ENCODE measurements at regions not wholly inside any gene's neighbourhood (a gene's known extent, or its start where the extent isn't known, plus 50 kb on each side); places are given as distances from the start of the nearest gene placed in this dataset.

- H3K9me3 ChIP-seq = no peaks in the 10 kb centered on the region
- no peak overlapping the region for H3K4me3 Mint-ChIP-seq (ENCODE audit: unreplicated experiment)
- no peaks in the 10 kb centered on the region for H3K36me3 Mint-ChIP-seq (ENCODE audit: insufficient read depth, unreplicated experiment)
- no peaks in the 10 kb centered on the region for H3K4me1 Mint-ChIP-seq (ENCODE audit: low read depth, unreplicated experiment)
- TF ChIP-seq, protein P1, sequence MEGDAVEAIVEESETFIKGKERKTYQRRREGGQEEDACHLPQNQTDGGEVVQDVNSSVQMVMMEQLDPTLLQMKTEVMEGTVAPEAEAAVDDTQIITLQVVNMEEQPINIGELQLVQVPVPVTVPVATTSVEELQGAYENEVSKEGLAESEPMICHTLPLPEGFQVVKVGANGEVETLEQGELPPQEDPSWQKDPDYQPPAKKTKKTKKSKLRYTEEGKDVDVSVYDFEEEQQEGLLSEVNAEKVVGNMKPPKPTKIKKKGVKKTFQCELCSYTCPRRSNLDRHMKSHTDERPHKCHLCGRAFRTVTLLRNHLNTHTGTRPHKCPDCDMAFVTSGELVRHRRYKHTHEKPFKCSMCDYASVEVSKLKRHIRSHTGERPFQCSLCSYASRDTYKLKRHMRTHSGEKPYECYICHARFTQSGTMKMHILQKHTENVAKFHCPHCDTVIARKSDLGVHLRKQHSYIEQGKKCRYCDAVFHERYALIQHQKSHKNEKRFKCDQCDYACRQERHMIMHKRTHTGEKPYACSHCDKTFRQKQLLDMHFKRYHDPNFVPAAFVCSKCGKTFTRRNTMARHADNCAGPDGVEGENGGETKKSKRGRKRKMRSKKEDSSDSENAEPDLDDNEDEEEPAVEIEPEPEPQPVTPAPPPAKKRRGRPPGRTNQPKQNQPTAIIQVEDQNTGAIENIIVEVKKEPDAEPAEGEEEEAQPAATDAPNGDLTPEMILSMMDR (IDR thresholded peaks at IDR 0.05; ENCODE audit: insufficient read depth in 1 of 2, low read depth in 1 of 2, low read length in 1 of 2, severe bottlenecking in 1 of 2, unreplicated experiment in 1 of 2) = peak; percentile 83 to 95
- 0 out of 2 replicates have a peak, but pooled peaks cover 3% of the 10 kb centered on the region for H3K4me1 ChIP-seq
- no TSS peak for BruUV-seq (replicated peaks)
- intact Hi-C loops (cut with micrococcal nuclease; ENCODE audit: unreplicated experiment) = loop anchor here (1.0 to 5.0 kb wide), 6 partner anchors 22 to 292 kb away; partner anchors contain the start of gene SCN3A
- POLR2A ChIA-PET = no interaction called here
- DNase-seq = peak; percentile 69 to 81
- no peaks in the 10 kb centered on the region for H3K36me3 ChIP-seq (ENCODE audit: control insufficient read depth, insufficient read depth, low read length)
- H3K27ac Mint-ChIP-seq (ENCODE audit: unreplicated experiment) = no peak overlapping the region
- no peak overlapping the region for H3K4me3 ChIP-seq (ENCODE audit: low read depth, low read length)
- H3K27me3 Mint-ChIP-seq (ENCODE audit: insufficient read depth, unreplicated experiment) = peaks cover 7% of the 10 kb centered on the region
- CTCF ChIA-PET = interaction anchor here (0.5 to 1.9 kb wide), 6 partner anchors 22 to 288 kb away, joined by 3 to 32 read pairs (median 4); partner anchors contain the start of gene SCN3A
- H3K27me3 ChIP-seq (replicated peaks; ENCODE audit: control insufficient read depth, insufficient read depth, low read length) = no peaks in the 10 kb centered on the region
- H3K9me3 Mint-ChIP-seq (ENCODE audit: unreplicated experiment) = peaks cover 5% of the 10 kb centered on the region
These were observed 59.8 kb upstream of the SLC38A11 start for GRCh38 chr2:165015052-165015642.

DNA sequence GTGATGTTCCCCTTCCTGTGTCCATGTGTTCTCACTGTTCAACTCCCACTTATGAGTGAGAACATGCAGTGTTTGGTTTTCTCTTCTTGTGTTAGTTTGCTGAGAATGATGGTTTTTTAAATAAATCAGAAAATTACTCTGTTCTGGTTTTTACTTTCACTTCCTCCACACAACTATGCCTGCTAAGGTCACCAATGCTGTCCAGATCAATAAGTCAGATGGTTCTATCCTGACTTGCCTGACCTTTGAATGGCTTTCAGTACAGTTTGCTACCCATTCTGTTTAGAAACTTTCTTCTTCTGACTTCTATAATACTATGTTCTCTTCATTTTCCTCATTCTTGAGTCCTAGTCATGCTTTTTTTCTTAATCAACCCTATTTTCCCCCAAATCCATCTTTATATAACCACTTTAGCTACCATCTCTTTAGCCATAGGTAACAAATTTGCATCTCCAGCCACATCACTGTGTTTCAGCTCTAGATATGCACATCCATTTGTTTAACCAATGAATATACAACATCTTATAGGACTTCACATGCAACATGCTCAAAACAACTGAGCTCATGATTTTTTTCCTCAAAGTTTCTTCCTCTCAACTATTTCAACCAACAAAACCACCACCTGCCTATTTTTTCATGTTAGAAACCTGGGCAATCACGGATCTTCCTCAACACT is 58.8 kb upstream of the SLC38A11 start:
- intact Hi-C loops (cut with micrococcal nuclease; ENCODE audit: unreplicated experiment) = no loop called here
- CTCF ChIA-PET = interaction anchor here (1.9 kb wide), 1 partner anchor 189 kb away, joined by 32 read pairs; the partner anchor contains the start of gene SCN3A
- H3K4me1 Mint-ChIP-seq (ENCODE audit: low read depth, unreplicated experiment) = no peaks in the 10 kb centered on the region

DNA sequence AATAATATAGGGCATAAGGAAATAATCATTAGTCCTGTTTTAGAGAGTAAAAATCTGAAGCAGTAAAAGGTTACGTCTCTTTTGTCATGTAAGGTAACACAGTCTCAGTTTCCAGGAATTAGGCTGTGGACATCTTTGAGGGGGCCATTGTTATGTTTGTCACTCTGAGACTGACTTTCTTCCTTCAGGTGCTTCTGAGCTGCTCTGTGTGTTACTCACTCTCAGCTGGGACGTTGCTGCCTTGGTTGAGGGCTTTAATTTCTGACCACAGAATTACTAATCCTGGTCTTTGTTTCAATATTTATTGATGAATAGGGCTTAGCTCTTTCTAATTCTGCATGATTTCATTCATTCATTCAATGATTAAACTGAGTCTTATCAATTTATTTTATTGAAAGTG is 55.9 kb upstream of the SLC38A11 start:
- H3K4me3 ChIP-seq (ENCODE audit: low read depth, low read length) = no peak overlapping the region
- no peaks in the 10 kb centered on the region for H3K9me3 Mint-ChIP-seq (ENCODE audit: unreplicated experiment)
- H3K27ac Mint-ChIP-seq (ENCODE audit: unreplicated experiment) = no peak overlapping the region
- no peaks in the 10 kb centered on the region for H3K27me3 ChIP-seq (replicated peaks; ENCODE audit: control insufficient read depth, insufficient read depth, low read length)
- DNase-seq = no peak
- H3K36me3 Mint-ChIP-seq (ENCODE audit: insufficient read depth, unreplicated experiment) = no peaks in the 10 kb centered on the region
- H3K4me1 Mint-ChIP-seq (ENCODE audit: low read depth, unreplicated experiment) = no peaks in the 10 kb centered on the region
- ChIA-PET POLR2A (no interaction called here), CTCF (no interaction called here)
- no peaks in the 10 kb centered on the region for H3K4me1 ChIP-seq
- H3K36me3 ChIP-seq (ENCODE audit: control insufficient read depth, insufficient read depth, low read length) = no peaks in the 10 kb centered on the region
- H3K4me3 Mint-ChIP-seq (ENCODE audit: unreplicated experiment) = no peak overlapping the region
- no peaks in the 10 kb centered on the region for H3K9me3 ChIP-seq
- no TSS peak for BruUV-seq (replicated peaks)
- intact Hi-C loops (cut with micrococcal nuclease; ENCODE audit: unreplicated experiment) = no loop called here
- H3K27me3 Mint-ChIP-seq (ENCODE audit: insufficient read depth, unreplicated experiment) = peaks cover 12% of the 10 kb centered on the region
- TF ChIP-seq, protein P1 (IDR thresholded peaks at IDR 0.05; ENCODE audit: insufficient read depth in 1 of 2, low read depth in 1 of 2, low read length in 1 of 2, severe bottlenecking in 1 of 2, unreplicated experiment in 1 of 2) = no peak

More for the DNA sequence above, 58.8 kb upstream of the SLC38A11 start:
- Histone ChIP-seq H3K27me3 (replicated peaks; ENCODE audit: control insufficient read depth, insufficient read depth, low read length) (no peaks in the 10 kb centered on the region), H3K4me1 (0 out of 2 replicates have a peak, but pooled peaks cover 3% of the 10 kb centered on the region), H3K36me3 (ENCODE audit: control insufficient read depth, insufficient read depth, low read length) (no peaks in the 10 kb centered on the region), H3K9me3 (no peaks in the 10 kb centered on the region), H3K4me3 (ENCODE audit: low read depth, low read length) (no peak overlapping the region)
- no peaks in the 10 kb centered on the region for H3K36me3 Mint-ChIP-seq (ENCODE audit: insufficient read depth, unreplicated experiment)
- TF ChIP-seq, protein P1 (IDR thresholded peaks at IDR 0.05; ENCODE audit: insufficient read depth in 1 of 2, low read depth in 1 of 2, low read length in 1 of 2, severe bottlenecking in 1 of 2, unreplicated experiment in 1 of 2) = no peak
- H3K9me3 Mint-ChIP-seq (ENCODE audit: unreplicated experiment) = no peaks in the 10 kb centered on the region
- POLR2A ChIA-PET = no interaction called here
- no peak for DNase-seq
- H3K27me3 Mint-ChIP-seq (ENCODE audit: insufficient read depth, unreplicated experiment) = peaks cover 8% of the 10 kb centered on the region
- H3K4me3 Mint-ChIP-seq (ENCODE audit: unreplicated experiment) = no peak overlapping the region
- no peak overlapping the region for H3K27ac Mint-ChIP-seq (ENCODE audit: unreplicated experiment)
- BruUV-seq (replicated peaks) = no TSS peak

Measured in Caco-2 (cell line).